ENCODE measurements at regions not wholly inside any gene's neighbourhood (a gene's known extent, or its start where the extent isn't known, plus 50 kb on each side); places are given as distances from the start of the nearest gene placed in this dataset.

- no peak for DNase-seq (ENCODE audit: low read depth in 1 of 2, low spot score in 1 of 2)
- CTCF ChIA-PET: no interaction called here
- TF ChIP-seq ZFP36 (IDR thresholded peaks at IDR 0.05; ENCODE audit: borderline replicate concordance, partially characterized antibody): no peak
- TF ChIP-seq EP300 (IDR thresholded peaks at IDR 0.05): no peak
- no peak for TF ChIP-seq CBX2 (IDR thresholded peaks at IDR 0.05; ENCODE audit: borderline replicate concordance, low read depth)
- TF ChIP-seq CHD4 (IDR thresholded peaks at IDR 0.05; ENCODE audit: borderline replicate concordance): no peak
- TF ChIP-seq MAFK (IDR thresholded peaks at IDR 0.05; ENCODE audit: partially characterized antibody): no peak
- no peak for TF ChIP-seq JUNB (IDR thresholded peaks at IDR 0.05)
- WGBS (ENCODE audit: missing lambda C conversion rate): 17% methylated on average over 4 of the region's 4 CpGs
- Histone ChIP-seq H3K4me1 (no peaks in the 10 kb centered on the region), H3K4me2 (no peak overlapping the region), H3K27ac (no peak overlapping the region), H3K9me3 (no peaks in the 10 kb centered on the region), H3K4me3 (no peak overlapping the region)
- POLR2A ChIA-PET: no interaction called here
- FAIRE-seq: peak; percentile 70
- ATAC-seq: no peak
These were observed 135.4 kb upstream of the SEMA3D start for GRCh38 chr7:85322252-85322651.

GRCh38 chr7:85320699-85321476 lies 134.0 kb upstream of the SEMA3D start:
- CTCF ChIA-PET: interaction anchor here (0.7 kb wide), 1 partner anchor 62 kb away, joined by 3 read pairs; no protein-coding TSS in a partner anchor
- DNase-seq (ENCODE audit: low read depth in 1 of 2, low spot score in 1 of 2) (no peak), FAIRE-seq (no peak), ATAC-seq (no peak)
- TF ChIP-seq HES2 (IDR thresholded peaks at IDR 0.05) (no peak), KDM5A (IDR thresholded peaks at IDR 0.05) (no peak), FOSL2 (IDR thresholded peaks at IDR 0.05) (no peak), FOSL2 (CRISPR knock-in tag; IDR thresholded peaks at IDR 0.05) (no peak)
- H3K27ac ChIP-seq: no peak overlapping the region
- WGBS (ENCODE audit: missing lambda C conversion rate): 7% methylated on average over 3 of the region's 3 CpGs
- POLR2A ChIA-PET: no interaction called here
- H3K9me3 ChIP-seq: no peaks in the 10 kb centered on the region
- H3K4me2 ChIP-seq: no peak overlapping the region
- no peaks in the 10 kb centered on the region for H3K4me1 ChIP-seq
- H3K4me3 ChIP-seq: no peak overlapping the region

- FAIRE-seq (no peak), ATAC-seq (no peak), DNase-seq (ENCODE audit: low read depth in 1 of 2, low spot score in 1 of 2) (no peak)
- WGBS (ENCODE audit: missing lambda C conversion rate): 41% methylated on average over 2 of the region's 2 CpGs
- ChIA-PET POLR2A (no interaction called here), CTCF (no interaction called here)
- Histone ChIP-seq H3K27ac (no peak overlapping the region), H3K4me2 (no peak overlapping the region), H3K9me3 (no peaks in the 10 kb centered on the region), H3K4me3 (no peak overlapping the region), H3K4me1 (no peaks in the 10 kb centered on the region)
- TF ChIP-seq HES2 (IDR thresholded peaks at IDR 0.05) (no peak), NR3C1 (IDR thresholded peaks at IDR 0.05) (no peak), GATA3 (IDR thresholded peaks at IDR 0.05; ENCODE audit: borderline replicate concordance) (no peak), HOXA7 (CRISPR knock-in tag; IDR thresholded peaks at IDR 0.05) (no peak), JUN (IDR thresholded peaks at IDR 0.05) (no peak), USF2 (IDR thresholded peaks at IDR 0.05) (no peak), BHLHE40 (IDR thresholded peaks at IDR 0.05; ENCODE audit: low read depth, low read length) (no peak), HOXB5 (CRISPR knock-in tag; IDR thresholded peaks at IDR 0.05) (no peak)
These were observed 129.6 kb upstream of the SEMA3D start for GRCh38 chr7:85316489-85316888.

- CTCF ChIA-PET: interaction anchor here (0.9 kb wide), 1 partner anchor 216 kb away, joined by 3 read pairs; no protein-coding TSS in a partner anchor
- FAIRE-seq: no peak
- Histone ChIP-seq H3K27ac (no peak overlapping the region), H3K4me1 (no peaks in the 10 kb centered on the region), H3K4me3 (no peak overlapping the region), H3K9me3 (no peaks in the 10 kb centered on the region), H3K4me2 (no peak overlapping the region)
- 14% methylated on average over 1 of the region's 1 CpG for WGBS (ENCODE audit: missing lambda C conversion rate)
- POLR2A ChIA-PET: no interaction called here
- ATAC-seq: no peak
- DNase-seq (ENCODE audit: low read depth in 1 of 2, low spot score in 1 of 2): no peak
- TF ChIP-seq RNF2 (IDR thresholded peaks at IDR 0.05; ENCODE audit: borderline replicate concordance, low read depth) (no peak), REST (IDR thresholded peaks at IDR 0.05) (no peak), HOXA7 (CRISPR knock-in tag; IDR thresholded peaks at IDR 0.05) (no peak), EHMT2 (IDR thresholded peaks at IDR 0.05; ENCODE audit: low read depth) (no peak), ESRRA (IDR thresholded peaks at IDR 0.05; ENCODE audit: borderline replicate concordance, low read length) (no peak), FOXS1 (CRISPR knock-in tag; IDR thresholded peaks at IDR 0.05) (no peak), ATOH8 (CRISPR knock-in tag; IDR thresholded peaks at IDR 0.05; ENCODE audit: low read depth) (no peak), MAX (IDR thresholded peaks at IDR 0.05) (no peak), FOSL2 (IDR thresholded peaks at IDR 0.05) (no peak), FOSL2 (CRISPR knock-in tag; IDR thresholded peaks at IDR 0.05) (no peak), ZC3H11A (IDR thresholded peaks at IDR 0.05) (no peak), CBX8 (IDR thresholded peaks at IDR 0.05) (no peak)
These were observed 123.4 kb upstream of the SEMA3D start for GRCh38 chr7:85310301-85310700.

All from A549 (cell line).